Thyroid gland (tissue), 4 donors: ENCODE measurements at regions not wholly inside any gene's neighbourhood (a gene's known extent, or its start where the extent isn't known, plus 50 kb on each side); places are given as distances from the start of the nearest gene placed in this dataset.

Experiments used
- DNase-seq, 2 donors: peaks; one replicate each; pipeline ENCODE4 v3.0.0-alpha.2; 2019
- H3K27ac ChIP-seq, 3 donors: fragments of 200-600 bp; sonication (generic); 1 replicate in 2 of 3; 2 replicates in 1 of 3; pipeline ENCODE4 v1.5.1; 2016 to 2019; ENCODE audit warnings: mild to moderate bottlenecking in 1 of 3, moderate library complexity in 1 of 3
- H3K27me3 ChIP-seq: fragments of 200-600 bp; sonication (generic); one replicate; pipeline ENCODE4 v1.5.1; 2019
- H3K36me3 ChIP-seq, 2 donors: fragments of 200-600 bp; sonication (generic); one replicate each; pipeline ENCODE4 v1.5.1; 2016 to 2019
- H3K4me1 ChIP-seq, 2 donors: fragments of 200-600 bp; sonication (generic); one replicate each; pipeline ENCODE4 v1.5.1; 2017 to 2019
- H3K4me3 ChIP-seq, 3 donors: fragments of 200-600 bp; sonication (generic); replicated peaks in 1 of 3; 1 replicate in 2 of 3; 2 replicates in 1 of 3; pipeline ENCODE4 v1.5.1; 2016; ENCODE audit warnings: mild to moderate bottlenecking in 1 of 3
- H3K9me3 ChIP-seq: fragments of 200-600 bp; sonication (generic); one replicate; pipeline ENCODE4 v1.5.1; 2017
- CTCF ChIP-seq, 6 experiments: fragments of 200-600 bp in 3 of 6; fragments of 450-650 bp in 3 of 6; sonication (generic) in 3 of 6; IDR thresholded peaks; one replicate each; pipeline ENCODE4 v1.5.1; 2016 to 2019; ENCODE audit warnings: antibody characterized with exemption in 6 of 6, mild to moderate bottlenecking in 2 of 6, inconsistent platforms in 1 of 6, moderate library complexity in 1 of 6
- POLR2A ChIP-seq, 2 donors: fragments of 450-650 bp; IDR thresholded peaks; one replicate each; pipeline ENCODE4 v1.6.1; 2017; ENCODE audit warnings: antibody characterized with exemption in 2 of 2, mild to moderate bottlenecking in 2 of 2, moderate library complexity in 1 of 2
- WGBS, 2 donors: methylation state at CpG; one replicate each; pipeline ENCODE4 v1.1.5; 2017; 5-methylcytosine and 5-hydroxymethylcytosine counted together
- intact Hi-C: fragments of 100-400 bp; cut with DNase I; formaldehyde crosslinking; loops from one replicate; pipeline ENCODE4 v1.15.1; 2023

- Histone ChIP-seq H3K27ac (no peak overlapping the region), H3K9me3 (no peaks in the 10 kb centered on the region), H3K4me1 (no peaks in the 10 kb centered on the region), H3K27me3 (no peaks in the 10 kb centered on the region), H3K4me3 (no peak overlapping the region), H3K36me3 (no peaks in the 10 kb centered on the region)
- WGBS, 2 donors = 60 to 81% methylated on average over 2 of the region's 2 CpGs
- no peak for TF ChIP-seq POLR2A (IDR thresholded peaks at IDR 0.05)
- no peak for TF ChIP-seq CTCF (IDR thresholded peaks at IDR 0.05)
- intact Hi-C loops = no loop called here
- no peak for DNase-seq
These were observed 156.1 kb upstream of the CYRIA start for GRCh38 chr2:16821692-16822091.

DNA sequence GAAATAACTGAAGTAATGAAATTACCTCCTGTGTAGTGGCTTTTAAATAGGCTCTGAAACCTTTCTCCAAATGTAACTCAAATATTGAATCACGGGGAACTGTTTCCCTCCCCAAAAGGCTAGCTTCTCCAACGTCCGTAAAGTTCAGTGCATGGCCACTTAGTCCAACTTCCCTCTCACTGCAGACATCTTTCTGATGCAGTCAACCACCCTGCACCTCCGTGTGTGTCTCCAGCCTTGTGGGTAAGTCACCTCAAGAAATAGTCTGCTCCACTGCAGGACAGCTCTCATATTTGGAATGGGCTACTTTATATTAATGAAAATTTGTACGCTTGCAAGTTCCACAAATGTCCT is 152.5 kb upstream of the CYRIA start:
- intact Hi-C loops = no loop called here
- TF ChIP-seq CTCF (IDR thresholded peaks at IDR 0.05) = no peak
- TF ChIP-seq POLR2A (IDR thresholded peaks at IDR 0.05) = no peak
- 81 to 84% methylated on average over 5 of the region's 5 CpGs for WGBS, 2 donors

GRCh38 chr2:16817305-16818202 is 151.9 kb upstream of the CYRIA start:
- WGBS, 2 donors = 85 to 91% methylated on average over 3 of the region's 3 CpGs

More for the DNA sequence above, 152.5 kb upstream of the CYRIA start:
- Histone ChIP-seq H3K4me1 (no peaks in the 10 kb centered on the region), H3K4me3 (no peak overlapping the region), H3K9me3 (no peaks in the 10 kb centered on the region), H3K27me3 (no peaks in the 10 kb centered on the region), H3K27ac (no peak overlapping the region), H3K36me3 (no peaks in the 10 kb centered on the region)
- DNase-seq = no peak

DNA sequence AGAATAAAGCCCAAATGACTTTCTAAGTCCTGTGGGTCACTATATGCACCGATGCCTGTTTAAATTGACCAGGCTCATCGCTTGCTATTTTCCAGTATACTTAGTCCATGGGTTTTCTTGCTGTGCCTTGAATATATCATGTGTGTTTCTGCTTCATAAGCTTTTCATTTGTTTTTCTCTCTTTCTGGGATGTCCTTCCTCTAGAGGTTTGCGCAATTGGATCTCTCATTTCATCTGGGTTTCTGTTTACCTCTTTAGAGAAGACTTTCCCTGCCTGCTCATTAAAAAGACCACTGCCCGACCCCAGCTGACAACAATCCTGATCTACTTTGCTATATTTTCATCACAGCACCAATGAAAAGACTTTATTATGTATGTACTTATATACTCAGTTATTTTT is 150.9 kb upstream of the CYRIA start:
- intact Hi-C loops = no loop called here
- TF ChIP-seq POLR2A (IDR thresholded peaks at IDR 0.05) (no peak), CTCF (IDR thresholded peaks at IDR 0.05) (no peak)
- no peak for DNase-seq
- Histone ChIP-seq H3K27me3 (no peaks in the 10 kb centered on the region), H3K9me3 (no peaks in the 10 kb centered on the region), H3K4me3 (no peak overlapping the region), H3K4me1 (no peaks in the 10 kb centered on the region), H3K27ac (no peak overlapping the region), H3K36me3 (no peaks in the 10 kb centered on the region)
- WGBS, 2 donors = 91 to 93% methylated on average over 4 of the region's 4 CpGs

More at GRCh38 chr2:16817305-16818202, 151.9 kb upstream of the CYRIA start:
- Histone ChIP-seq H3K4me3 (no peak overlapping the region), H3K27me3 (no peaks in the 10 kb centered on the region), H3K4me1 (no peaks in the 10 kb centered on the region), H3K36me3 (no peaks in the 10 kb centered on the region), H3K27ac (no peak overlapping the region), H3K9me3 (no peaks in the 10 kb centered on the region)
- no peak for DNase-seq
- TF ChIP-seq CTCF (IDR thresholded peaks at IDR 0.05) (no peak), POLR2A (IDR thresholded peaks at IDR 0.05) (no peak)
- intact Hi-C loops = no loop called here

DNA sequence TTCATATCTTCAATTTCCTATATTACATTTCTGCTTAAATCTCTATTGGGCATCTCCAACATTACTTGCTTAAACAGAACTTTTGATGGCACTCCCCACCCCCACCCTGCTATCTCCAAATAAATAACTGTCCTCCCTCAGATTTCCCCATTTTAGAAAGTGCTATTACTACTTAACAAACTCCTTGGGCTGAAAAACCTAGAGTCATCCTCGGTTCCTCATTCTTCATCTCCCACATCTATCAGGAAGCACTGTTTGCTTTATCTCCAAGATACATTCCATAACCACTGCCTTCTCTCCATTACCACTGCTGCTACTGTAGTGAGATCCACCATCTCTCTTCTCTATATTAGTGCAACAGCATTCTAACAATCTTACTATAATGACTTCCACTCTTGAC is 150.4 kb upstream of the CYRIA start:
- intact Hi-C loops = no loop called here
- Histone ChIP-seq H3K4me1 (no peaks in the 10 kb centered on the region), H3K27me3 (no peaks in the 10 kb centered on the region), H3K9me3 (no peaks in the 10 kb centered on the region), H3K36me3 (no peaks in the 10 kb centered on the region), H3K4me3 (no peak overlapping the region), H3K27ac (no peak overlapping the region)
- 75 to 90% methylated on average over 1 of the region's 1 CpG for WGBS, 2 donors
- no peak for DNase-seq
- no peak for TF ChIP-seq POLR2A (IDR thresholded peaks at IDR 0.05)
- TF ChIP-seq CTCF (IDR thresholded peaks at IDR 0.05) = no peak
